GM21619 (cell line): ENCODE measurements at regions not wholly inside any gene's neighbourhood (a gene's known extent, or its start where the extent isn't known, plus 50 kb on each side); places are given as distances from the start of the nearest gene placed in this dataset.

Experiments
- ATAC-seq: cut with Tn5 transposase; IDR thresholded peaks from one replicate; pipeline ENCODE4 v1.9.1; 2021; ENCODE audit not compliant: unreplicated experiment

DNA sequence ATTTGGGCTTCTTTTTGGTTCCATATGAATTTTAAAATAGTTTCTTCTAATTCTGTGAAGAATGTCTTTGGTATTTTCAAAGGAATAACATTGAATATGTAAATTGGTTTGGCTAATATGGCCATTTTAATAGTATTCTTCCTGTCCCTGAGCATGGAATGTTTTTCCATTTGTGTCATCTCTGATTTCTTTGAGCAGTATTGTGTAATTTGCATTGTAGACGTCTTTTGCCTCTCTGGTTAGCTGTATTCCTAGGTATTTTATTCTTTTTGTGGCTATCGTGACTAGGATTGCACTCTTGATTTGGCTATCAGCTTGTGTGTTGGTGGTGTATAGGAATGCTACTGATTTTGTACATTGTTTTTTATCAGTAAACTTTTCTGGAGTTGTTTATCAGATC, 601.9 kb downstream of the SNAPC1 start:
- no peak for ATAC-seq

DNA sequence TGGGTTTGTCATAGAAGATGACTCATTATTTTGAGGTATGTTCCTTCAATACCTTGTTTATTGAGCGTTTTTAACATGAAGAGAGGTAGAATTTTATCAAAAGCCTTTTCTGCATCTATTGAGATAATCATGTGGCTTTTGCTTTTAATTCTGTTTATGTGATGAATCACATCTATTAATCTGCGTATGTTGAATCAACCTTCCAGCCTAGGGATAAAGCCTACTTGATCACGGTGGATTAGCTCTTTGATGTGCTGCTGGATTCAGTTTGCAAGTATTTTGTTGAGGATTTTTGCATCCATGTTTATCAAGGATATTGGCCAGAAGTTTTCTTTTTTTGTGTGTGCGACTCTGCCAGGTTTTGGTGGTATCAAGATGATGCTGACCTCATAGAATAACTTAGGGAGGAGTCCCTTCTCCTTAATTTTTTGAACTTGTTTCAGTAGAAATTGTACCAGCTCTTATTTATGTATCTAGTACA, 602.6 kb downstream of the SNAPC1 start:
- ATAC-seq: no peak

DNA sequence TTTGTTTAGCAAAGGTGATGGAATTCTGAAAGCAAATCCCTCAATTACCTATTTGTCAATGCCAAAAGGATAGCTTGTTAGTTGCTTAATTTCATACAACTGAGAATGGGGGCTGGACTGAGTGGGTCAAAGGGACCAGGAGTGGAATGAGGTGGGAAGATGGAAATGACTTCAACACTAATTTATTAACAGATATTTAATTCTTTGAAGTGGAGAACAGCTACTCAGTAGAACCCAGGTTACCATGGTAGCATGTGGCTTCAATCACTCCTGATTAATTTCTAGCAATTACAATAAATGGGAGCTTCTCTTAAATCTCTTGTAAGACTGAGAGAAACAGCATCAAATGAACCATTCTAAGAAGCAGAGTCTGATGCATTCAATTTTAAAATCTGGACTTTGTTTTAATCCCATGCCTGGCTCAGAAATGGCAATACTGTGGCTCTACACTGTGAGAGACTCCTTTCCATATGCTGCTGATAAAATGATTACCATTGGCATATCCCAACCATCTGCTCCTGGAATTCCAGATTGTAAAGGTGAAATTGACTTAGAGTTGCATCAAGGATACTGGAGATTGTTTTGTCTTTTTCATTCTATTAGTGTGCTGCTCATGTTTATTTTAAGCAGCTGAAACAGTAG, 607.8 kb downstream of the SNAPC1 start:
- no peak for ATAC-seq

DNA sequence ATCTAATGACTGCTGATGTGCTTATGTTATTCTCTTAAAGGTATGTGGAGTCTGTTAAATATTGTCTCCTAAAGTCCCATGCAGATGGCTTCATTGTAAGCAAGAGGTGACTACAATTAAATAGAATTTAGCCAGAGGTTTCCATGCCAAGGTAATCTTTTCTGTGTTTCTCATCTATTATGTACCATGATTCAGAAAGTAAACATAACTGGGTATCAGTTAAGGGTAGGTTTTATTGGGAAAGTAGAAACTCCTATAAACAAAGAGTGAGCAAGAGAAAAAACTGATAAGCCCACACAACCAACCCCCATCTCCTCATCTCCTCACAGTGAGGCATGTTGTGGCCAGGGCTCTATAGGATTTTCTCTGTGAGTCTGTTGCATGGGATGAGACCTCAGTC, 611.7 kb downstream of the SNAPC1 start:
- ATAC-seq: no peak

GRCh38 chr14:62378057-62378456, 615.8 kb downstream of the SNAPC1 start:
- ATAC-seq: no peak

DNA sequence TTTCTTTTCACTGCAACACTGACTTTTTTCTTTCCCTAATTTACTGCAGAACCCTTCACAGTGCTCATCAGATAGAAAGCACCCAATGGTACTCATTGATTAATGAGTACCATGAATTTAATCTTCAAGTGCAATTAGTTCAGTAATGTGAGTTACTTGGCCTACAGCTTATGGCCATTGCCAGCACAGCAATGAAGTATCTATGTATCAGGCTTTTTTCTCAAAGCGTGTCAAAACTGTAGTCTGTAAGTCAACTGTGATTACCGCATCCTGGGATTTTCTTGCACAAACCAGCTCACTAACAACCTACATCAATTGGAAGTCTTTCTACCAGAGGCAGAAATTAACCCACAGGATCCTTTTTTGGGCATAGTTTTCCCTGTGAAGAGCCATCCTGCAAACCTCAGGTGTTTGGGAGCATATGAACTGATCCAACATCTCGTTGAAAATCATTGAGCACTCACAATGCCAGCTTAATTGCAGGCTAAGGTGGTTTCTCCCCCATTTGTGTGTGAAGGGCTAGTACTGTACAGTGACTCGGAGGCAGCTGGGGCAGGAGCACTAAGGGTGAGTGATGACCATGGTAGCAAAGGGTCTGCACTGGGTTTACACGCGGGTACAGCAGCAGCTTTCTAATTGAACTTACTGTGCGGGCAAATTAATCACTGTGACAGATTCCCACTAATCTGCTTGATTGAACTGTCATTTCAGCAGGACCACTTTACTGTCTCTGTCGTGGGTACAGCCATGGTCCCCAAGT, 619.3 kb downstream of the SNAPC1 start:
- ATAC-seq: no peak

DNA sequence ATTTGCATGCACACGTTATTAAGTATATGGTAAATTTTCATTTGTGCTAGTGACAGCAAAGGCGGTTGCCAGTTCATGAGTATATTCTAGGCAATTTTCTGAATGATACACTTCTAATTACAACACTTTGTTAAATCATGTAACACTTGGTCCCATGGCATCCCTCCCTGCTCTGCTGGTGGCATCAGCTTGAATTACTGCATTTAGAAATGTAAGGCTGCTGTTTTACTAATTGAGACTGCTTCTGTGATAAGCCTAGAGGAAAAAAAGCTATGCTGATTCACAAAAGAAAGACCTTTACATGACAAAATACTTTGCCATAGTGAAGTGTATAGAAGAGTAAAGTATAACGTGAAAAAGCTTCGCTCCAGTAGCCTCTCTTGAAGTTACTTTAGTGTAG, 636.1 kb downstream of the KCNH5 start:
- no peak for ATAC-seq

DNA sequence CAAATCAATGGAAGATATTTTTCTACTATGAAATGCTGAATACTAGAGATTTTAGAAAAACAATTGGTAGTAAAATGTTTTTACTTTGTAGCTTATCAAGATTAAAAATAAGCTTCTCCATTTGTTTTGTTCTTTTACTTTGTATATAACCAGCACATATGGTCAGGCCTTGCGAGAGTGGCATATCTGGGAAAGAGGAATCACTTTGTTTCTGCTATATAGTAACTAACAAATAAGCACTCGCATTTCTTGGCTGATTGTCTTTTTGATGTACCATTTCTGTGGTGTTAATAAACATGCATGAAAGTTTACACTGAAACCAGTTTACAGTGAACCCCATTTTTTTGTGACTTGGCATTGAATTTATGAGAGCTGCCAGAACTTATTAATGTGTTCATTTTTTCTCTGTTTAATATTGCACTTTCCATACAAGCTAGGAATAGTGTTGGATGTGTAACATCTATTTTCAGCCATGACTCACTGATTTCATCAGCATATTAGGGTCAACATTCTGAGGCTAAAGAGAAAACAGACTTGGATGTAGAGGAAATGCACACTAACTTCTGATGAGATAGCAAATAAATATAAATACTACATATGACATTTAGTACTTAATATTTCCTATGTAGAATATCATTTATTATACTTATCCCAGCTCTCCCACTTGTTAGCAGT, 635.5 kb downstream of the KCNH5 start:
- no peak for ATAC-seq

DNA sequence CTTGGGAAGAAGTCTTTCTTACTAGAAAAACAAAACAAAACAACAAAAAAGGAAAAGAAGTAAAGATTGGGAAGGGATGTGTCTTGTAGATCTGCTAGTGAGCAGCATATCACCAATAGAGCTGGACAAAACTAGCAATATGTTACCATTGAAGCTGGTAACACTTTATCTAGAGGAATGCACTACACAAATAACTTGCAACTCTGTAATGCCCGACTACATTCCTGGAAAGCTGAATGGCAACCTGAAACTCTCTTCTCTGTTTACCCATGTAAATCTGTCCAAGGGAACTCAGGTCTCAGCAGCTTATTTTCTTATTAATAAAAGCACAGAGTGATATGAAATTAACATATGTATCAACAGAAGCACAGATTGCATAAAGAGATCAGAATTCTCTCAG, 624.4 kb downstream of the KCNH5 start:
- no peak for ATAC-seq

DNA sequence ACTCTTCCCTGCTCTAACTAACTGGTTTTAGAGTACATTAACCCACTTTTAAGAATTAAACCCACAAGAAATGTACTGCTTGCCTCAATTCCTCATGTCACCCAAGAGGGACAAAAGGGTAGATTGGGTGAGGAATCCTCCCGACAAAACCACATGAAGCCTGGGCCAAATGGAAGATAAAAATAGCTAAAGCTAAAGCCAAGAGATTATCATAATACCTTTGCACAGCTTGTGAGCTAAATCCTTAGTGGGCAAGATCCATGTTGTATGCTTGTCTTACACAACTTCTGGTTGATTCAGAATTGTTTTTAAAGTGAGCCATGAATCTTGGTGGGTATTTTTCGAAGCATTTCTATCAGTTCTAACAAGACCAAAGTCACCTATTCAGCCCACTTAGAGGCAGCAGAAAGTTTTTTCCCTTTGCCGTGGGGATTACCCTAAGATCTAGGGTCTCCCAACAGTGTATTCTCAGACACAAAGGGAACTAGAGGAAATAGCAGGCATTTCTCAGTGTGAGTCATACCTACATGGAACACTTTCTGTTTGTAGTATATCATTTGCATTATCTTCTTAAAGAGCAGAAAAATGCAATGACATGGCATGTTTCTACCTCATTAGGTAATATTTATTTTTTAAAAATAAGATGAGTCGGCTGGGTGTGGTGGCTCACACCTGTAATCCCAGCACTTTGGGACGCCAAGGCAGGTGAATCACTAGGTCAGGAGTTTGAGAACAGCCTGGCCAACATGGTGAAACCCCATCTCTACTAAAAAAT, 616.6 kb downstream of the KCNH5 start:
- no peak for ATAC-seq

DNA sequence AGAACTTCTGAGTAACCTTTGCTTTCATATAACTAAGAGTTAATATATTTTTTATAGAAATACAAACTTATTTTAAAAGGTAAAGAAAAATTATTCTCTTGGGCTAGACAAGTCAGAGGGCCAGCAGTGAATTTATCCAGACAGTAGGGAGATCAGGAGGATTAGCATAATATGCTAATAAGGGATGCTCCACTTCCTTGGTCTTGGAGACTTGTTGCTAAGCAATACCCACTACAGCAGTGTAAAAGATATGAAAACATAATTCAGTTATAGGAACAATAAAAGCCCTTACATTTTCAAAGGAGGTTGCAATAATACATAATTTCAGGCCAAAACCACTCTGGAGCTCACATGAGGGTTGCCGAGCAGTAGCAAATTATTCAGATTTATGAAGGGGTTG, 615.6 kb downstream of the KCNH5 start:
- ATAC-seq: no peak

DNA sequence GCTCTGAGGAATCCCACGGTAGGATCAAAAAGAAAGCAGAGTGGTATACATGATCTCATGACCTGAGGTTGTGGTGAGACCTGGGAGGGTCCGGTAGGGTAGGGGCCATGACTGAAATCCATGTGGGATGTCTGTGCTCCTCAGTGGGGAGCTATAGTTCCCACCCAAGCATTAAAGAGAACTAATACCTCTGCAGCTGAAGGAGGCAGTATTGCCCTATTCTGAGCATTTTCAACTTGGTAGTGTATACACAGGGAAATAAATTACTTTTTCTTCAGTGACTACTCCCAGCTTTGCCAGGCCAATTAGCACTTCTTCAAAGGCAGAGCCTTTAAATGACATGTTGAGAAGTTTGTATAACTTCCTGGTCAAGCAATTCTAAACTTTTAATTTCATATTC, 613.8 kb downstream of the KCNH5 start:
- no peak for ATAC-seq

GRCh38 chr14:62432955-62433354, 612.3 kb downstream of the KCNH5 start:
- no peak for ATAC-seq

GRCh38 chr14:62436261-62436660, 609.0 kb downstream of the KCNH5 start:
- ATAC-seq: no peak

GRCh38 chr14:62439210-62439609, 606.0 kb downstream of the KCNH5 start:
- ATAC-seq: no peak

GRCh38 chr14:62443796-62444195, 601.5 kb downstream of the KCNH5 start:
- no peak for ATAC-seq

DNA sequence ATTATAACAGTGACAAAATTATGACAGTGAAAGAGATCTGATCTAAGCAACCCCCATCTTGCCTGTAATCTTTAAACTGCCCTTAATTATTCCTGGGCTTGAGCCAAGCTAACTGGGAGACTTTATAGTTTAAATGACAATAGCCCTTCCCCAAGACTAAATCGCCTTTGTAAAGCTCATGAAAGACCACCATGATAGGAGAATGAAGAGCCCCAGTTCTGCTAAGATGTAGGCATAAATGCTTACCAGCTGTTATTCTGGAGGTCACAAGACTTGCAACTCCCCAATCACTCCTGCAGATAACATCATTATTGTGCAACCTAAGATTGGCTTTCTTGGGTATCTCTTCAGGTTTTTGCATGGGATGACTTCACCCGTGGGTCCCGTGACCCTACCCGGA, 599.7 kb downstream of the KCNH5 start:
- ATAC-seq: no peak

DNA sequence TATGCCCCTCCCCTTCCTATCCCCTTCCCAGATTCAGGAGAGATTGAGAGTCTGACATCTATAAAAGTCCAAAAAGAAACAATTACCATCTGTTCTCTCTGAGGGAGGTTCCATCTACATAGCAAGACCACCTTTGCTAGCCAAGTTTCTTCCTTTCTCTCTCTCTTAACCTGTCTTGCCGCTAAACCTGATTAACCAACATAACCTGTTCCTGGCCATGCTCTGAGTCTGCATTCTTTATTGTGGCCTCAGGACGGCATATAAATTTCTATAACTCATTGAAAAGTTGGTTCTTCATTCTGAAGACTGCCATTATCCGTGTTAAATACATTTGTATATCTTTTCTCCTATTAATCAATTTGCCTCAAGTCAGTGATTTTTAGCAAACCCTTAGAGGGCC, 594.0 kb downstream of the KCNH5 start:
- ATAC-seq: no peak

DNA sequence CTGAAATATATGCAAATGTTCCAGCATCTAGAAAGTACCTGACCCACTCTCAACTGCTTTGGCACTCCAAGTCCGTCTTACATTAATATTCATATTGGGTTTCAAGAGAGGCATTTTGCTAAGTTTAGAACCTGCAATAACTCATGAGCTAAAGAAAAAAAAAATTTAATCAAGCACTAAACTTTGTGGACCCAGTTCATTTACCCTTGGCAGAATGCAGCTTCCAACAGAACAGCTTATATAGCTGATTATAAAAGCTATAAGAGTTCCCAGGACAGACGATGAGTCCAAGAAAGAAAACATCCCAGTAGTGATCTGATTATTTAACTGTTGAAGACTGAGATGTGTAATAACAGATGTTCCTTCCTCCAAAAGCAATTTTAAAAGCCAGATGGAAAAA, 592.0 kb downstream of the KCNH5 start:
- no peak for ATAC-seq

DNA sequence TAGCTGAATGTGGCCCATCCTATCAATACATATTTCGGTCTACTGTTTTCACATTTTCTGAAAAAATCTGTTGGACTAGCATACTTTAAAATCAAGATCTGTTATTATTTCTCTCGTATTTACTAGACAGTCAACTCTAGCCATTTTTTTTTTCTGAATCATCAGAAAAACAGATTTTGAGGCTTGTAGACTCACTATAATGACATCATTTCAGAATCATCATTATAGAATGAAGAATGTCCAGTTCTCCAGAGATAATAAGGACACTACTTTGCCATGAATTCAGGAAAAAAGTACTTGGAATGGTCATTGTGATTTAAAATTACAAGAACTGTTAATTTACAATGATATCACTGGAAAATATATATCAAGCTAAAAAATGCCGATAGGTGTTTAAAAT, 589.8 kb downstream of the KCNH5 start:
- no peak for ATAC-seq

DNA sequence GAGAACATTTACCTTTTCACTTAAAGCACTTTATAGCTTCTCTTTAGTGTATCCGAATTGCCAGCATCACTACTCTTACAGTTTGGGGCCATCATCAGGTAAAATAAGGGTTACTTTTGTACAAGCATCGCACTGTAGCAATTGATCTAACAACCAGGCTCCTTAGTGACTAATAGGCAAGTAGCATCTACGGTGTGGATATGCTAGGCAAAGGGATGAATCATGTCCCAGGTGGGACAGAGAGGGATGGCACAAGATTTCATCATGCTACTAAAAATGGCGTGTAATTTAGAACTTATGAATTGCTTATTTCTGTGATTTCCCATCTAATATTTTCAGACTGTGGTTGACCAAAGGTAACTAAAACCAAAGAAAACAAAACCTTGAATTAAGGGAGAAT, 582.3 kb downstream of the KCNH5 start:
- ATAC-seq: no peak
